Uterus (tissue), 2 donors: ENCODE measurements at regions not wholly inside any gene's neighbourhood (a gene's known extent, or its start where the extent isn't known, plus 50 kb on each side); places are given as distances from the start of the nearest gene placed in this dataset.

ENCODE experiments used
- CTCF ChIP-seq, 4 experiments: fragments of 200-600 bp in 2 of 4; fragments of 450-650 bp in 2 of 4; sonication (generic) in 2 of 4; IDR thresholded peaks; one replicate each; pipeline ENCODE4 v1.5.1; 2016 to 2019; ENCODE audit warnings: antibody characterized with exemption in 4 of 4, mild to moderate bottlenecking in 2 of 4, moderate library complexity in 1 of 4
- POLR2A ChIP-seq, 2 donors: fragments of 450-650 bp; IDR thresholded peaks; one replicate each; pipeline ENCODE4 v1.6.1; 2016; ENCODE audit warnings: antibody characterized with exemption in 2 of 2, mild to moderate bottlenecking in 1 of 2, moderate library complexity in 1 of 2

DNA sequence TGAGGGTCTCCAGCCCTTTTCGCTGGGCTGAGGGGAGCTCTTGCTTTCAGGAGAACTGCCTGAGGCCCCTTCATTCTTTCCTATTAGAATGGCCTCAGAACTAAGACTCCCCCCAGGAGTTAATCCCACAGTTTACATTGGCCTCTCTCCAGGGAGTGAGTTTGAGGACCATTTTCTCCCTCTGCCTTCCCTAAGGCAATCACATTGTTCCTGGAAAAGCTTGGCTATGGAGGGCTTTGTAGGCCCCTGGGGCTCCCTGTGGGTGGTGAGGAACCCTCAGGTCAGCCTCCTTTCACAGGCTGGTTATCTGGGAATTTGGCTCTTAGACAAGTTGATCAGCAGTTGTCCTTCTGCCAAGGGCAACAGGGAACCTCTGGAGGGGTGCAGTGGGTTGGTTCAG is 343.7 kb downstream of the RPS24 start:
- no peak for TF ChIP-seq CTCF (IDR thresholded peaks at IDR 0.05)
- no peak for TF ChIP-seq POLR2A (IDR thresholded peaks at IDR 0.05)
